WTC11 (cell line): ENCODE measurements at regions not wholly inside any gene's neighbourhood (a gene's known extent, or its start where the extent isn't known, plus 50 kb on each side); places are given as distances from the start of the nearest gene placed in this dataset.

Experiments used
- ATAC-seq: fragments of 200-7000 bp; cut with Tn5 transposase; 2 replicates; pipeline ENCODE4 v1.10.0; 2021; ENCODE audit warnings: mild to moderate bottlenecking, moderate library complexity
- CTCF ChIA-PET: fragments of 300-600 bp; sonication (Branson Sonifier 250); formaldehyde crosslinking; loops from one replicate; lab custom pipeline; 2021; ENCODE audit warnings: antibody characterized with exemption; lab: Charles Lee
- POLR2A ChIA-PET: fragments of 350-600 bp; sonication (Branson Sonifier 250); formaldehyde crosslinking; loops from one replicate; lab custom pipeline; 2021; ENCODE audit warnings: antibody characterized with exemption; lab: Charles Lee
- DNase-seq: peaks from one replicate; pipeline ENCODE4 v3.0.0; 2021; ENCODE audit warnings: low spot score
- H3K27ac Mint-ChIP-seq: 2 replicates; pipeline ENCODE4 v1.8.0; 2021; ENCODE audit warnings: mixed read lengths
- H3K27me3 Mint-ChIP-seq: 2 replicates; pipeline ENCODE4 v1.8.0; 2021; ENCODE audit warnings: low read depth, mild to moderate bottlenecking, moderate library complexity, mixed read lengths
- H3K36me3 Mint-ChIP-seq: 2 replicates; pipeline ENCODE4 v1.8.0; 2021; ENCODE audit warnings: mixed read lengths
- H3K4me1 Mint-ChIP-seq: 2 replicates; pipeline ENCODE4 v1.8.0; 2022; ENCODE audit warnings: mixed read lengths
- H3K4me3 Mint-ChIP-seq: 2 replicates; pipeline ENCODE4 v1.8.0; 2021; ENCODE audit warnings: mild to moderate bottlenecking, moderate library complexity, mixed read lengths
- H3K9me3 Mint-ChIP-seq: 2 replicates; pipeline ENCODE4 v1.8.0; 2021; ENCODE audit warnings: mixed read lengths
- ATF3 ChIP-seq: sonication (generic); formaldehyde crosslinking; conservative IDR thresholded peaks from 2 replicates; pipeline ENCODE4 v1.8.1; 2022; ENCODE audit warnings: mild to moderate bottlenecking, missing genetic modification reagents
- CBFB ChIP-seq: sonication (generic); formaldehyde crosslinking; IDR thresholded peaks from 2 replicates; pipeline ENCODE4 v1.8.1; 2022; ENCODE audit warnings: mild to moderate bottlenecking, low read depth, missing genetic modification reagents
- CDX4 ChIP-seq: fragments of 250-450 bp; sonication (Bioruptor Pico); IDR thresholded peaks from 2 replicates; pipeline ENCODE4 v1.9.0; 2021; ENCODE audit warnings: moderate library complexity, mild to moderate bottlenecking, inconsistent platforms, borderline replicate concordance
- ELF4 ChIP-seq: sonication (generic); formaldehyde crosslinking; IDR thresholded peaks from 2 replicates; pipeline ENCODE4 v1.8.1; 2022; ENCODE audit warnings: low read depth, mild to moderate bottlenecking, moderate library complexity, missing genetic modification reagents
- ETV6 ChIP-seq: sonication (generic); formaldehyde crosslinking; IDR thresholded peaks from 2 replicates; pipeline ENCODE4 v1.8.1; 2022; ENCODE audit warnings: mild to moderate bottlenecking, missing genetic modification reagents
- FOXJ3 ChIP-seq: sonication (generic); formaldehyde crosslinking; IDR thresholded peaks from 2 replicates; pipeline ENCODE4 v1.9.0; 2021; ENCODE audit warnings: missing genetic modification reagents, mild to moderate bottlenecking, borderline replicate concordance
- MLX ChIP-seq: sonication (generic); formaldehyde crosslinking; IDR thresholded peaks from 2 replicates; pipeline ENCODE4 v1.8.1; 2023; ENCODE audit warnings: mild to moderate bottlenecking, missing genetic modification reagents, moderate library complexity
- MYBL2 ChIP-seq: sonication (generic); formaldehyde crosslinking; IDR thresholded peaks from 2 replicates; pipeline ENCODE4 v1.8.1; 2023; ENCODE audit warnings: mild to moderate bottlenecking, moderate library complexity, missing genetic modification reagents
- NFATC4 ChIP-seq: fragments of 250-450 bp; sonication (Bioruptor Pico); IDR thresholded peaks from 2 replicates; pipeline ENCODE4 v1.9.0; 2021; ENCODE audit warnings: mild to moderate bottlenecking
- NFE2L1 ChIP-seq: sonication (generic); formaldehyde crosslinking; IDR thresholded peaks from 2 replicates; pipeline ENCODE4 v1.8.1; 2023; ENCODE audit warnings: missing genetic modification reagents
- PRRX2 ChIP-seq: fragments of 250-450 bp; sonication (Bioruptor Pico); IDR thresholded peaks from 2 replicates; pipeline ENCODE4 v1.8.0; 2021; ENCODE audit warnings: mild to moderate bottlenecking
- SMAD3 ChIP-seq: sonication (generic); formaldehyde crosslinking; IDR thresholded peaks from 2 replicates; pipeline ENCODE4 v1.8.0; 2022; ENCODE audit warnings: missing genetic modification reagents, mild to moderate bottlenecking, borderline replicate concordance
- TEAD4 ChIP-seq: sonication (generic); formaldehyde crosslinking; IDR thresholded peaks from 2 replicates; pipeline ENCODE4 v1.8.0; 2022; ENCODE audit warnings: mild to moderate bottlenecking, missing genetic modification reagents
- ZBTB21 ChIP-seq: sonication (generic); formaldehyde crosslinking; IDR thresholded peaks from 2 replicates; pipeline ENCODE4 v1.8.1; 2023; ENCODE audit warnings: mild to moderate bottlenecking, missing genetic modification reagents, borderline replicate concordance
- ZBTB43 ChIP-seq: sonication (generic); formaldehyde crosslinking; IDR thresholded peaks from 2 replicates; pipeline ENCODE4 v1.8.1; 2023; ENCODE audit warnings: mild to moderate bottlenecking, missing genetic modification reagents
- ZMAT4 ChIP-seq: fragments of 250-450 bp; sonication (Bioruptor Pico); IDR thresholded peaks from 2 replicates; pipeline ENCODE4 v1.9.0; 2021; ENCODE audit warnings: mild to moderate bottlenecking
- ZNF121 ChIP-seq: sonication (generic); formaldehyde crosslinking; IDR thresholded peaks from 2 replicates; pipeline ENCODE4 v1.8.0; 2023; ENCODE audit warnings: missing genetic modification reagents
- ZNF317 ChIP-seq: sonication (generic); formaldehyde crosslinking; IDR thresholded peaks from 2 replicates; pipeline ENCODE4 v1.8.1; 2023; ENCODE audit warnings: low read depth, mild to moderate bottlenecking, moderate library complexity, missing genetic modification reagents, borderline replicate concordance
- TF ChIP-seq, protein P1 (sequence below): sonication (generic); formaldehyde crosslinking; IDR thresholded peaks from 2 replicates; pipeline ENCODE4 v1.8.0; 2022; ENCODE audit warnings: missing genetic modification reagents
- TF ChIP-seq, protein P2 (sequence below): sonication (generic); formaldehyde crosslinking; IDR thresholded peaks from 2 replicates; pipeline ENCODE4 v1.8.0; 2023; ENCODE audit warnings: missing genetic modification reagents

DNA sequence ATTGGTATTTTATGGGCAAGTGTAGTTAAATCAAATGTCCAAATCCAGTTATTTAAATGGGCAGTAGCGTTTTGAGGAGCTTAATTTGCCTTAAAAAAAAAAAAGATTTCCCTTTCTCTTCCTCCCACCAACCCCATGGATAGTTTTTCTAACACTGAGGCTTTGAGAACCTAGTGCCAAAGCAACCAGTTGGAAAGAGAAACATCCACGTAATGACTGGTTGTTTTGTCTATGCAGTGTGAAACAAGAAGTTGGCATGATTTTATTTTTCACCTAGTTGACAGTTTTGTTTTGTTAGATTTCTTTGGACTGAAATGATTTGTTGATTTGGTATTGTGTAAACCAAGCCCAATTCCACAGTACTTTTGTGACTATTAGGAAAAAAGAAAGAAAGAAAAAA lies 170.0 kb downstream of the SOX2 start:
- POLR2A ChIA-PET, result no interaction called here
- no peak for ATAC-seq
- Mint-ChIP-seq H3K27me3 (no peaks in the 10 kb centered on the region), H3K4me1 (peaks cover 14% of the 10 kb centered on the region), H3K9me3 (no peaks in the 10 kb centered on the region), H3K4me3 (no peak overlapping the region), H3K27ac (peak overlapping the region; percentile 67), H3K36me3 (no peaks in the 10 kb centered on the region)
- CTCF ChIA-PET, result no interaction called here
- DNase-seq, result no peak
- TF ChIP-seq SMAD3 (CRISPR knock-in tag), result no peak
- no peak for TF ChIP-seq FOXJ3
- TF ChIP-seq ZBTB43, result no peak
- TF ChIP-seq ATF3 (CRISPR knock-in tag), result no peak
- no peak for TF ChIP-seq NFATC4 (CRISPR knock-in tag)
- no peak for TF ChIP-seq CBFB (CRISPR knock-in tag)
- TF ChIP-seq, protein P1, sequence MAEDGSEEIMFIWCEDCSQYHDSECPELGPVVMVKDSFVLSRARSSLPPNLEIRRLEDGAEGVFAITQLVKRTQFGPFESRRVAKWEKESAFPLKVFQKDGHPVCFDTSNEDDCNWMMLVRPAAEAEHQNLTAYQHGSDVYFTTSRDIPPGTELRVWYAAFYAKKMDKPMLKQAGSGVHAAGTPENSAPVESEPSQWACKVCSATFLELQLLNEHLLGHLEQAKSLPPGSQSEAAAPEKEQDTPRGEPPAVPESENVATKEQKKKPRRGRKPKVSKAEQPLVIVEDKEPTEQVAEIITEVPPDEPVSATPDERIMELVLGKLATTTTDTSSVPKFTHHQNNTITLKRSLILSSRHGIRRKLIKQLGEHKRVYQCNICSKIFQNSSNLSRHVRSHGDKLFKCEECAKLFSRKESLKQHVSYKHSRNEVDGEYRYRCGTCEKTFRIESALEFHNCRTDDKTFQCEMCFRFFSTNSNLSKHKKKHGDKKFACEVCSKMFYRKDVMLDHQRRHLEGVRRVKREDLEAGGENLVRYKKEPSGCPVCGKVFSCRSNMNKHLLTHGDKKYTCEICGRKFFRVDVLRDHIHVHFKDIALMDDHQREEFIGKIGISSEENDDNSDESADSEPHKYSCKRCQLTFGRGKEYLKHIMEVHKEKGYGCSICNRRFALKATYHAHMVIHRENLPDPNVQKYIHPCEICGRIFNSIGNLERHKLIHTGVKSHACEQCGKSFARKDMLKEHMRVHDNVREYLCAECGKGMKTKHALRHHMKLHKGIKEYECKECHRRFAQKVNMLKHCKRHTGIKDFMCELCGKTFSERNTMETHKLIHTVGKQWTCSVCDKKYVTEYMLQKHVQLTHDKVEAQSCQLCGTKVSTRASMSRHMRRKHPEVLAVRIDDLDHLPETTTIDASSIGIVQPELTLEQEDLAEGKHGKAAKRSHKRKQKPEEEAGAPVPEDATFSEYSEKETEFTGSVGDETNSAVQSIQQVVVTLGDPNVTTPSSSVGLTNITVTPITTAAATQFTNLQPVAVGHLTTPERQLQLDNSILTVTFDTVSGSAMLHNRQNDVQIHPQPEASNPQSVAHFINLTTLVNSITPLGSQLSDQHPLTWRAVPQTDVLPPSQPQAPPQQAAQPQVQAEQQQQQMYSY (CRISPR knock-in tag), result no peak

GRCh38 chr3:181885868-181886630 lies 174.3 kb downstream of the SOX2 start:
- ChIA-PET POLR2A (interaction anchor here (0.7 kb wide), 1 partner anchor 173 kb away, joined by 5 read pairs; no protein-coding TSS in a partner anchor), CTCF (no interaction called here)
- Mint-ChIP-seq H3K27me3 (no peaks in the 10 kb centered on the region), H3K9me3 (no peaks in the 10 kb centered on the region), H3K36me3 (no peaks in the 10 kb centered on the region), H3K27ac (0 out of 2 replicates have a peak overlapping the region, but pooled peaks have one; percentile 27), H3K4me3 (no peak overlapping the region), H3K4me1 (peaks cover 34% of the 10 kb centered on the region)
- no peak for DNase-seq
- no peak for ATAC-seq
- peak; percentile 95 for TF ChIP-seq ZNF121 (CRISPR knock-in tag)
- no peak for TF ChIP-seq ZNF317 (CRISPR knock-in tag)

- ATAC-seq, result peak; percentile 44
- Mint-ChIP-seq H3K4me1 (peaks cover 34% of the 10 kb centered on the region), H3K4me3 (no peak overlapping the region), H3K27me3 (no peaks in the 10 kb centered on the region), H3K36me3 (no peaks in the 10 kb centered on the region), H3K27ac (no peak overlapping the region), H3K9me3 (no peaks in the 10 kb centered on the region)
- ChIA-PET POLR2A (no interaction called here), CTCF (no interaction called here)
- no peak for TF ChIP-seq ELF4 (CRISPR knock-in tag)
- no peak for DNase-seq
These were observed 175.0 kb downstream of the SOX2 start for GRCh38 chr3:181886676-181887075.

- Mint-ChIP-seq H3K4me1 (peaks cover 36% of the 10 kb centered on the region), H3K27ac (no peak overlapping the region; the same call in 1 of the 2 replicates), H3K4me3 (no peak overlapping the region), H3K9me3 (no peaks in the 10 kb centered on the region), H3K36me3 (no peaks in the 10 kb centered on the region), H3K27me3 (no peaks in the 10 kb centered on the region)
- ChIA-PET CTCF (interaction anchor here (0.5 kb wide), 1 partner anchor 63 kb away, joined by 5 read pairs; no protein-coding TSS in a partner anchor), POLR2A (no interaction called here)
- DNase-seq (no peak), ATAC-seq (no peak)
- TF ChIP-seq NFATC4 (CRISPR knock-in tag) (no peak), CDX4 (CRISPR knock-in tag) (no peak), PRRX2 (CRISPR knock-in tag) (no peak), MLX (CRISPR knock-in tag) (no peak), ETV6 (no peak), NFE2L1 (no peak), ZBTB21 (CRISPR knock-in tag) (no peak), MYBL2 (CRISPR knock-in tag) (no peak), ZMAT4 (CRISPR knock-in tag) (no peak), TEAD4 (CRISPR knock-in tag) (no peak)
- TF ChIP-seq, protein P2, sequence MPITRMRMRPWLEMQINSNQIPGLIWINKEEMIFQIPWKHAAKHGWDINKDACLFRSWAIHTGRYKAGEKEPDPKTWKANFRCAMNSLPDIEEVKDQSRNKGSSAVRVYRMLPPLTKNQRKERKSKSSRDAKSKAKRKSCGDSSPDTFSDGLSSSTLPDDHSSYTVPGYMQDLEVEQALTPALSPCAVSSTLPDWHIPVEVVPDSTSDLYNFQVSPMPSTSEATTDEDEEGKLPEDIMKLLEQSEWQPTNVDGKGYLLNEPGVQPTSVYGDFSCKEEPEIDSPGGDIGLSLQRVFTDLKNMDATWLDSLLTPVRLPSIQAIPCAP (CRISPR knock-in tag), result no peak
These were observed 176.0 kb downstream of the SOX2 start for GRCh38 chr3:181887685-181888084.
